MM.1S (cell line): ENCODE measurements at regions not wholly inside any gene's neighbourhood (a gene's known extent, or its start where the extent isn't known, plus 50 kb on each side); places are given as distances from the start of the nearest gene placed in this dataset.

Source experiments
- DNase-seq: peaks from one replicate; pipeline ENCODE4 v3.0.0-alpha.2; 2015
- H2AFZ ChIP-seq: fragments of 300-600 bp; sonication (generic); 2 replicates; pipeline ENCODE4 v1.6.0; 2016; ENCODE audit warnings: antibody characterized with exemption, low read length
- H3F3A ChIP-seq: fragments of 300-600 bp; sonication (generic); 2 replicates; pipeline ENCODE4 v1.6.1; 2016; ENCODE audit warnings: mild to moderate bottlenecking, antibody characterized with exemption, low read length, moderate library complexity, mixed read lengths; ENCODE audit not compliant: insufficient read depth
- H3K27ac ChIP-seq: fragments of 300-600 bp; sonication (generic); 2 replicates; pipeline ENCODE4 v1.5.1; 2016; ENCODE audit warnings: mild to moderate bottlenecking, low read length
- H3K27me3 ChIP-seq: fragments of 300-600 bp; sonication (generic); replicated peaks from 2 replicates; pipeline ENCODE4 v1.6.0; 2016; ENCODE audit warnings: low read length; ENCODE audit not compliant: insufficient read depth
- H3K36me3 ChIP-seq: fragments of 300-600 bp; sonication (generic); replicated peaks from 2 replicates; pipeline ENCODE4 v1.6.1; 2016; ENCODE audit warnings: mild to moderate bottlenecking, low read length, mixed read lengths; ENCODE audit not compliant: insufficient read depth
- H3K4me1 ChIP-seq: fragments of 300-600 bp; sonication (generic); 2 replicates; pipeline ENCODE4 v1.6.1; 2016; ENCODE audit warnings: low read length, mixed read lengths
- H3K4me2 ChIP-seq: fragments of 300-600 bp; sonication (generic); 2 replicates; pipeline ENCODE4 v1.6.0; 2016; ENCODE audit warnings: low read depth, low read length
- H3K4me3 ChIP-seq: fragments of 300-600 bp; sonication (generic); 2 replicates; pipeline ENCODE4 v1.5.1; 2016; ENCODE audit warnings: low read length, mixed read lengths
- H3K79me2 ChIP-seq: fragments of 300-600 bp; sonication (generic); 2 replicates; pipeline ENCODE4 v1.6.1; 2016; ENCODE audit warnings: mixed run types, low read length, mixed read lengths
- H3K9ac ChIP-seq: fragments of 300-600 bp; sonication (generic); 2 replicates; pipeline ENCODE4 v1.6.1; 2016; ENCODE audit warnings: low read length, mixed read lengths
- H3K9me2 ChIP-seq: fragments of 300-600 bp; sonication (generic); replicated peaks from 2 replicates; pipeline ENCODE4 v1.6.1; 2016; ENCODE audit warnings: mild to moderate bottlenecking, low read length, mixed read lengths; ENCODE audit not compliant: insufficient read depth
- H3K9me3 ChIP-seq: fragments of 300-600 bp; sonication (generic); replicated peaks from 2 replicates; pipeline ENCODE4 v1.6.1; 2016; ENCODE audit warnings: mild to moderate bottlenecking, low read length, mixed read lengths; ENCODE audit not compliant: insufficient read depth
- H4K20me1 ChIP-seq: fragments of 300-600 bp; sonication (generic); 2 replicates; pipeline ENCODE4 v1.6.1; 2016; ENCODE audit warnings: mild to moderate bottlenecking, low read length, moderate library complexity, mixed read lengths; ENCODE audit not compliant: insufficient read depth
- CTCF ChIP-seq: fragments of 300-600 bp; sonication (generic); IDR thresholded peaks from 2 replicates; pipeline ENCODE4 v1.5.1; 2016; ENCODE audit warnings: antibody characterized with exemption, low read length, mixed read lengths
- EZH2 ChIP-seq: fragments of 300-600 bp; sonication (generic); optimal IDR thresholded peaks from 2 replicates; pipeline ENCODE3; 2017; ENCODE audit warnings: low read depth, mild to moderate bottlenecking, antibody characterized with exemption, low read length, mixed read lengths
- EZH2phosphoT487 ChIP-seq: fragments of 300-600 bp; sonication (generic); IDR thresholded peaks from 2 replicates; pipeline ENCODE4 v1.6.1; 2018; ENCODE audit warnings: antibody characterized with exemption, low read length

DNA sequence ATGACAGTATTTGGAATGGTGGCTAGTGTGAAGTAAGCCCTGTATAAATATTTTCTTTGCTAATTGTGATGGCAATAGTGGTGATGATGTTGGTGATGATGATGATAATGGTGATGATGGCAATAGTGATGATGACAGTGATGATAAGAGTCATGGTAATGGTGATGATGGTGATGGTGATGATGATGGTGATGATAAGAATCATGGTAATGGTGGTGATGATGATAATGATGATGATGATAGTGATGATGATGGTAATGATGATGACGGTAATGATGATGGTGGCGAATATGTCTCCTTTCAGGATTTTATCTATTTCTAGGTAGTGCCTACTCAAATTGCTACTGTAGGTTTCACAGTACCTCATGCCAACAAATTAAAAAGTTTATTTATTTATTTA is 205.4 kb downstream of the GALR1 start:
- TF ChIP-seq EZH2, result no peak
- no peak for TF ChIP-seq EZH2phosphoT487
- no peak for TF ChIP-seq CTCF

GRCh38 chr18:77457681-77458080 is 208.0 kb downstream of the GALR1 start:
- H3K4me3 ChIP-seq, result no peak overlapping the region
- H3K9me3 ChIP-seq, result no peaks in the 10 kb centered on the region
- H3K9ac ChIP-seq, result no peak overlapping the region
- DNase-seq, result no peak
- H3K4me1 ChIP-seq, result no peaks in the 10 kb centered on the region
- no peaks in the 10 kb centered on the region for H4K20me1 ChIP-seq
- H2AFZ ChIP-seq, result no peak overlapping the region
- no peaks in the 10 kb centered on the region for H3K36me3 ChIP-seq
- H3F3A ChIP-seq, result no peaks in the 10 kb centered on the region
- no peaks in the 10 kb centered on the region for H3K79me2 ChIP-seq
- H3K27ac ChIP-seq, result no peak overlapping the region
- H3K9me2 ChIP-seq, result no peaks in the 10 kb centered on the region
- TF ChIP-seq EZH2phosphoT487, result no peak
- TF ChIP-seq CTCF, result no peak
- TF ChIP-seq EZH2, result no peak
- H3K27me3 ChIP-seq, result no peaks in the 10 kb centered on the region
- H3K4me2 ChIP-seq, result no peak overlapping the region

More for the DNA sequence above, 205.4 kb downstream of the GALR1 start:
- Histone ChIP-seq H2AFZ (no peak overlapping the region), H3K27me3 (no peaks in the 10 kb centered on the region), H3K27ac (no peak overlapping the region), H3K4me1 (no peaks in the 10 kb centered on the region), H3K9me2 (no peaks in the 10 kb centered on the region), H3K4me2 (no peak overlapping the region), H4K20me1 (no peaks in the 10 kb centered on the region), H3K9me3 (no peaks in the 10 kb centered on the region), H3F3A (no peaks in the 10 kb centered on the region), H3K79me2 (no peaks in the 10 kb centered on the region), H3K9ac (no peak overlapping the region), H3K4me3 (no peak overlapping the region), H3K36me3 (no peaks in the 10 kb centered on the region)
- no peak for DNase-seq

GRCh38 chr18:77461062-77461688 is 211.5 kb downstream of the GALR1 start:
- H3K4me2 ChIP-seq, result no peak overlapping the region
- no peaks in the 10 kb centered on the region for H4K20me1 ChIP-seq
- no peaks in the 10 kb centered on the region for H3K27me3 ChIP-seq
- no peak overlapping the region for H3K9ac ChIP-seq
- DNase-seq, result no peak
- H3K4me1 ChIP-seq, result no peaks in the 10 kb centered on the region
- H3K36me3 ChIP-seq, result no peaks in the 10 kb centered on the region
- H3K4me3 ChIP-seq, result no peak overlapping the region
- H3F3A ChIP-seq, result no peaks in the 10 kb centered on the region
- no peaks in the 10 kb centered on the region for H3K9me2 ChIP-seq
- H3K9me3 ChIP-seq, result no peaks in the 10 kb centered on the region
- no peaks in the 10 kb centered on the region for H3K79me2 ChIP-seq
- no peak overlapping the region for H3K27ac ChIP-seq
- no peak for TF ChIP-seq EZH2phosphoT487
- no peak for TF ChIP-seq CTCF
- TF ChIP-seq EZH2, result no peak
- H2AFZ ChIP-seq, result no peak overlapping the region
